BLaER1 treated with 17β-estradiol and CSF1 and Interleukin-3, amounts not matched to agents 10 nM and 100 nM (cell line): ENCODE measurements at regions not wholly inside any gene's neighbourhood (a gene's known extent, or its start where the extent isn't known, plus 50 kb on each side); places are given as distances from the start of the nearest gene placed in this dataset.

Experiments
- H3K27ac ChIP-seq, 11 experiments: shearing (Covaris generic); formaldehyde crosslinking; 2 replicates each; pipeline ENCODE4 v1.8.1; 2022
- H3K27me3 ChIP-seq, 11 experiments: shearing (Covaris generic); formaldehyde crosslinking; 2 replicates each; pipeline ENCODE4 v1.8.1; 2022
- H3K36me3 ChIP-seq, 11 experiments: shearing (Covaris generic); formaldehyde crosslinking; 2 replicates each; pipeline ENCODE4 v1.8.1; 2022
- H3K4me1 ChIP-seq, 10 experiments: shearing (Covaris generic); formaldehyde crosslinking; 2 replicates each; pipeline ENCODE4 v1.8.1; 2022
- H3K4me2 ChIP-seq, 11 experiments: shearing (Covaris generic); formaldehyde crosslinking; 2 replicates each; pipeline ENCODE4 v1.8.1; 2022
- H3K4me3 ChIP-seq, 10 experiments: shearing (Covaris generic); formaldehyde crosslinking; 2 replicates each; pipeline ENCODE4 v1.8.1; 2022
- H3K9ac ChIP-seq, 11 experiments: shearing (Covaris generic); formaldehyde crosslinking; 2 replicates each; pipeline ENCODE4 v1.8.1; 2022
- H3K9me3 ChIP-seq, 11 experiments: shearing (Covaris generic); formaldehyde crosslinking; replicated peaks in 1 of 11; 2 replicates each; pipeline ENCODE4 v1.8.1; 2022
- H4K20me1 ChIP-seq, 11 experiments: shearing (Covaris generic); formaldehyde crosslinking; 2 replicates each; pipeline ENCODE4 v1.8.1; 2022
- Cebpa-rat ChIP-seq, 11 experiments: shearing (Covaris generic); IDR thresholded peaks; 2 replicates each; pipeline ENCODE4 v1.8.1; 2022

DNA sequence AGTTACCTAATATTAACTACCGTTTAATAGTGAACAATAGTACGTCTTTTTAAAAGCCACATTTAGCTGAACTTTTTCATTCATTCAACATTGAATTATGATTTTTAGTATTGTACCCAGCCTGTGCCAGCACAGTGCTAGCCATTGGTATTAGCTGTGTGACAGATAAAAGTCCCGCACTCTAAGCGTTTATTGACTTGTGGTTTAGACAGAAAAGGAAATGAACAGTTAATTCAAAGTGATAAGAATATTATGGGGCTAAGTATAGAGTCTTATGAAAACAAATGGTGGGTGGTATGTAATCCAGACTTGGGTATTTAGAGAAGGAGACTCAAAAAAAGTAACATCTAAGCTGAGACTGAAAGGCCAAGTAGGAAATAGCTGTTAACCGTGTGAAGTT is 202.3 kb downstream of the RPS12 start:
- Histone ChIP-seq H3K9me3 (peaks cover 3 to 16% (median 12%) of the 10 kb centered on the region in 11 experiments; a peak in 14 of 22 replicates), H4K20me1 (no peaks in the 10 kb centered on the region), H3K27ac (no peak overlapping the region), H3K9ac (no peak overlapping the region), H3K4me3 (no peak overlapping the region), H3K4me1 (peaks cover 0 to 22% (median 14%) of the 10 kb centered on the region in 10 experiments; a peak in 16 of 20 replicates), H3K27me3 (no peaks in the 10 kb centered on the region), H3K36me3 (no peaks in the 10 kb centered on the region), H3K4me2 (peak overlapping the region in 9 of 11 experiments; percentile 8 to 69 (median 32); a peak in 15 of 22 replicates)
- TF ChIP-seq Cebpa-rat (IDR thresholded peaks at IDR 0.05) = no peak

GRCh38 chr6:133017581-133017980 is 203.2 kb downstream of the RPS12 start:
- Histone ChIP-seq H3K4me2 (peak overlapping the region in 8 of 11 experiments; percentile 8 to 69 (median 37); a peak in 13 of 22 replicates), H3K4me3 (no peak overlapping the region)

GRCh38 chr6:133026705-133027104 is 212.3 kb downstream of the RPS12 start:
- Histone ChIP-seq H4K20me1 (no peaks in the 10 kb centered on the region), H3K27ac (no peak overlapping the region), H3K27me3 (no peaks in the 10 kb centered on the region), H3K4me2 (no peak overlapping the region), H3K9ac (no peak overlapping the region), H3K4me3 (no peak overlapping the region), H3K36me3 (no peaks in the 10 kb centered on the region), H3K4me1 (no peaks in the 10 kb centered on the region), H3K9me3 (peaks cover 0 to 10% (median 0%) of the 10 kb centered on the region in 11 experiments; a peak in 3 of 22 replicates)
- no peak for TF ChIP-seq Cebpa-rat (IDR thresholded peaks at IDR 0.05)

More at GRCh38 chr6:133017581-133017980, 203.2 kb downstream of the RPS12 start:
- Histone ChIP-seq H3K9me3 (peaks cover 3 to 16% (median 12%) of the 10 kb centered on the region in 11 experiments; a peak in 14 of 22 replicates), H3K9ac (no peak overlapping the region), H3K4me1 (peaks cover 0 to 22% (median 14%) of the 10 kb centered on the region in 10 experiments; a peak in 16 of 20 replicates), H4K20me1 (no peaks in the 10 kb centered on the region), H3K36me3 (no peaks in the 10 kb centered on the region), H3K27ac (no peak overlapping the region), H3K27me3 (no peaks in the 10 kb centered on the region)
- TF ChIP-seq Cebpa-rat (IDR thresholded peaks at IDR 0.05) = no peak

GRCh38 chr6:133033263-133033662 is 207.9 kb upstream of the EYA4 start:
- H3K4me2 ChIP-seq = no peak overlapping the region

DNA sequence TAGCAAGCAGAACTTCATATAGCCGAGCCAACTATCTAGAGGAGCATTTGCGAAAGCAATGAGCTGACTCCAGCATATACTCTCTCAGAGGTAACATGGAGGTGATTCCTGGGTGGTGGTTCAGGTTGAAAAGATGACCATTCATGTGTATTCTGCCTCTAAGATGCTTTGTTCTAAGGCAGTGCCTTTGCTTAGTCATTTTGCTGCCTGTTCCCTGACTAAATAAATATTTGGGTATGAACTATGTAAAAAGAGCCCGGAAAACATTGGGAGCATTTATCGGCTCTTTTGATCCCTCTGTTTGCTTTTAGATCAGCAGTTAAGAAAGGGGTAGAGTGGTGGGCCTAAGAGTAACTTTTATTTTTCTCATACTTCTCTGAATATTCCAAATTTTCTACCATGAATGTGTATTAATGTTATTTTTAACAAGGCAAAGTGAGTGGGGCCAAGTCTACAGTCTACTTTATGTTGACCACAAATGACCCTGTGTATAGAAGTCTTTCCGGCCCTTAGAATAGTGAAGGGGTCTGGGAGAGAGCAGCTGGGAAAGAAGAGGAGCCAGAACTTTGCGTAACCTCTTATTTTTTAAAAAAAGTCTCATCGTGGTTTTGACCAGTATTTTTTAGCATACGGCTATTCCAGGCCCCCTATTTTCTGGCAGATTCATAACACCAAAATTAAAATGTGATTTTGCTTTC is 206.5 kb upstream of the EYA4 start:
- no peak for TF ChIP-seq Cebpa-rat (IDR thresholded peaks at IDR 0.05)
- Histone ChIP-seq H3K36me3 (no peaks in the 10 kb centered on the region), H3K4me2 (no peak overlapping the region), H3K27me3 (no peaks in the 10 kb centered on the region), H3K9me3 (no peaks in the 10 kb centered on the region), H3K9ac (no peak overlapping the region), H3K4me3 (no peak overlapping the region), H3K4me1 (peaks cover 0 to 5% (median 2%) of the 10 kb centered on the region in 10 experiments; a peak in 11 of 20 replicates), H4K20me1 (no peaks in the 10 kb centered on the region), H3K27ac (no peak overlapping the region)

More at GRCh38 chr6:133033263-133033662, 207.9 kb upstream of the EYA4 start:
- Histone ChIP-seq H3K9me3 (no peaks in the 10 kb centered on the region), H4K20me1 (no peaks in the 10 kb centered on the region), H3K4me3 (no peak overlapping the region), H3K36me3 (no peaks in the 10 kb centered on the region), H3K27me3 (no peaks in the 10 kb centered on the region), H3K27ac (no peak overlapping the region), H3K9ac (no peak overlapping the region), H3K4me1 (no peaks in the 10 kb centered on the region)
- no peak for TF ChIP-seq Cebpa-rat (IDR thresholded peaks at IDR 0.05)

GRCh38 chr6:133040094-133040802 is 200.9 kb upstream of the EYA4 start:
- Histone ChIP-seq H3K4me3 (no peak overlapping the region), H3K9ac (no peak overlapping the region), H3K4me2 (peak overlapping the region in 6 of 11 experiments; percentile 8 to 34 (median 28); a peak in 9 of 22 replicates), H3K9me3 (no peaks in the 10 kb centered on the region), H3K27ac (no peak overlapping the region), H3K27me3 (no peaks in the 10 kb centered on the region), H3K4me1 (peaks cover 0 to 16% (median 9%) of the 10 kb centered on the region in 10 experiments; a peak in 12 of 20 replicates), H3K36me3 (no peaks in the 10 kb centered on the region), H4K20me1 (no peaks in the 10 kb centered on the region)
- no peak for TF ChIP-seq Cebpa-rat (IDR thresholded peaks at IDR 0.05)

DNA sequence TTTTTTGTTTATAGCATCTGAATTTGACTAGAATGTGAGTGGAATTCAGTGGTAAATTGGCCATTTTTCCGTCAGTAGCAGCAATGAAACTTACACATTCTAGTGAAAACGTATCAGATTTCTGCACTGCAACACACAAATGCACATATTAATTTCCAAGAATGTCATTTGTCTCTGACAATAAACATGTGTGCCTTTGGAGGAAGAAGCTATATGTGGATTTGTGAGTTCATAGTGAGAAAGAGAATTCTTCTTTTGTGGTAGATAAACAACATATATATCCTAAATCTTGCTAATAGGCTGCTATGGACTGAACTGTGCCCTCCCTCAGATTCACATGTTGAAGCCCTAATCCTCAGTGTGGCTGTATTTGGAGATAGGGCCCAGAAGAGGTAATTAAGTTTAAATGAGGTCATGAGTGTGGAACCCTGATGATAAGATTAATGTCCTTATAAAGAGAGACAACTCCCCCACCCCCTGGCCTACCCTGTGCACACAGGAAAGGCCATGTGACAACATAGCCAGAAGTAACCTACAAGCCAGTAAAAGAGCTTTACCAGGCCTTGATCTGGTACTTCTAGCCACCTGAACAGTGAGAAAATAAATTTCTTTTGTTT is 200.2 kb upstream of the EYA4 start:
- peak overlapping the region in 1 of 11 experiments; percentile 32; a peak in 1 of 22 replicates for H3K4me2 ChIP-seq
- peaks cover 0 to 16% (median 9%) of the 10 kb centered on the region in 10 experiments; a peak in 12 of 20 replicates for H3K4me1 ChIP-seq
- H3K9ac ChIP-seq = no peak overlapping the region
- H3K36me3 ChIP-seq = no peaks in the 10 kb centered on the region
- no peaks in the 10 kb centered on the region for H4K20me1 ChIP-seq
- no peaks in the 10 kb centered on the region for H3K9me3 ChIP-seq
- H3K27ac ChIP-seq = no peak overlapping the region
- TF ChIP-seq Cebpa-rat (IDR thresholded peaks at IDR 0.05) = no peak
- no peak overlapping the region for H3K4me3 ChIP-seq
- no peaks in the 10 kb centered on the region for H3K27me3 ChIP-seq

- Histone ChIP-seq H3K4me3 (no peak overlapping the region), H3K4me1 (peaks cover 0 to 16% (median 9%) of the 10 kb centered on the region in 10 experiments; a peak in 12 of 20 replicates), H3K36me3 (no peaks in the 10 kb centered on the region), H4K20me1 (no peaks in the 10 kb centered on the region), H3K9me3 (no peaks in the 10 kb centered on the region), H3K9ac (no peak overlapping the region), H3K27ac (no peak overlapping the region), H3K4me2 (no peak overlapping the region), H3K27me3 (no peaks in the 10 kb centered on the region)
- TF ChIP-seq Cebpa-rat (IDR thresholded peaks at IDR 0.05) = no peak
Observed at GRCh38 chr6:133042550-133043120, 198.5 kb upstream of the EYA4 start.

DNA sequence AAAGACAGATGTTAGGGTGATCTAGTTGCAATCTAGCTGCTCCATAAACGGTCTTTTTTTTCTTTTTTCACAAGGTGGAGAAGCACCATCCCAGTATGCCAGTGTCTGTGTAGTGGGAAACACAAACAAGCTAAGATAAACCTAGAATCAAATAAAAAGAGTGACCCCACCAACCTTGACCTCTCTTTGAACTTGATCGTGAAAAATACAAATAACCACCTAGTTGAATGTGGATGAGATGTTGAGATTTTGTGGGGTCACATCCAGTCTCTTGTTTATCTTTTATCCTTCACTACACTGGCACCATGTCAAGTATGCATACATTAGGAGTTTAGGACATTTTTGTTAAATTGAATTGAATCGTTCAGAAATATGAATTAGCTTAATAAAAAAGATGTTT is 194.6 kb upstream of the EYA4 start:
- Histone ChIP-seq H3K9ac (no peak overlapping the region), H3K4me3 (no peak overlapping the region), H3K4me1 (no peaks in the 10 kb centered on the region), H3K27ac (no peak overlapping the region), H3K27me3 (no peaks in the 10 kb centered on the region), H3K9me3 (no peaks in the 10 kb centered on the region), H3K36me3 (no peaks in the 10 kb centered on the region), H4K20me1 (no peaks in the 10 kb centered on the region), H3K4me2 (no peak overlapping the region)
- no peak for TF ChIP-seq Cebpa-rat (IDR thresholded peaks at IDR 0.05)
